D721Med (cell line): ENCODE measurements at regions not wholly inside any gene's neighbourhood (a gene's known extent, or its start where the extent isn't known, plus 50 kb on each side); places are given as distances from the start of the nearest gene placed in this dataset.

ENCODE experiments used
- DNase-seq: peaks from one replicate; pipeline ENCODE4 v3.0.0; 2011; ENCODE audit warnings: low spot score; ENCODE audit not compliant: insufficient read length
- FAIRE-seq: peaks from 2 replicates; lab custom pipeline; 2011; peaks lifted over from hg19 to GRCh38; lab: Jason Lieb, UNC
- CTCF ChIP-seq: IDR thresholded peaks from 2 replicates; pipeline ENCODE4 v1.5.1; 2012; ENCODE audit warnings: mild to moderate bottlenecking, control low read depth; ENCODE audit not compliant: insufficient read depth; ENCODE audit errors: missing control alignments

- FAIRE-seq: no peak
- no peak for TF ChIP-seq CTCF
- DNase-seq: no peak
Observed at GRCh38 chr4:15343581-15343980, 84.3 kb upstream of the C1QTNF7 start.

GRCh38 chr4:15344041-15344440 lies 83.8 kb upstream of the C1QTNF7 start:
- DNase-seq (no peak), FAIRE-seq (no peak)
- TF ChIP-seq CTCF: no peak

GRCh38 chr4:15345134-15345533 lies 82.7 kb upstream of the C1QTNF7 start:
- FAIRE-seq: no peak
- DNase-seq: no peak
- no peak for TF ChIP-seq CTCF

GRCh38 chr4:15348236-15348635 lies 79.6 kb upstream of the C1QTNF7 start:
- no peak for FAIRE-seq
- no peak for DNase-seq
- TF ChIP-seq CTCF: no peak

GRCh38 chr4:15348695-15349094 lies 79.1 kb upstream of the C1QTNF7 start:
- FAIRE-seq: no peak
- TF ChIP-seq CTCF: no peak
- DNase-seq: no peak

GRCh38 chr4:15349531-15349935 lies 78.3 kb upstream of the C1QTNF7 start:
- no peak for DNase-seq
- no peak for FAIRE-seq
- no peak for TF ChIP-seq CTCF

GRCh38 chr4:15349965-15350364 lies 77.9 kb upstream of the C1QTNF7 start:
- no peak for TF ChIP-seq CTCF
- no peak for FAIRE-seq
- DNase-seq: no peak
